ENCODE measurements at regions not wholly inside any gene's neighbourhood (a gene's known extent, or its start where the extent isn't known, plus 50 kb on each side); places are given as distances from the start of the nearest gene placed in this dataset.
"Not testable (repeated sequence)": the region's sequence is repeated elsewhere in the genome, so short reads cannot be mapped to it uniquely, and the experiment has no call there.

DNA sequence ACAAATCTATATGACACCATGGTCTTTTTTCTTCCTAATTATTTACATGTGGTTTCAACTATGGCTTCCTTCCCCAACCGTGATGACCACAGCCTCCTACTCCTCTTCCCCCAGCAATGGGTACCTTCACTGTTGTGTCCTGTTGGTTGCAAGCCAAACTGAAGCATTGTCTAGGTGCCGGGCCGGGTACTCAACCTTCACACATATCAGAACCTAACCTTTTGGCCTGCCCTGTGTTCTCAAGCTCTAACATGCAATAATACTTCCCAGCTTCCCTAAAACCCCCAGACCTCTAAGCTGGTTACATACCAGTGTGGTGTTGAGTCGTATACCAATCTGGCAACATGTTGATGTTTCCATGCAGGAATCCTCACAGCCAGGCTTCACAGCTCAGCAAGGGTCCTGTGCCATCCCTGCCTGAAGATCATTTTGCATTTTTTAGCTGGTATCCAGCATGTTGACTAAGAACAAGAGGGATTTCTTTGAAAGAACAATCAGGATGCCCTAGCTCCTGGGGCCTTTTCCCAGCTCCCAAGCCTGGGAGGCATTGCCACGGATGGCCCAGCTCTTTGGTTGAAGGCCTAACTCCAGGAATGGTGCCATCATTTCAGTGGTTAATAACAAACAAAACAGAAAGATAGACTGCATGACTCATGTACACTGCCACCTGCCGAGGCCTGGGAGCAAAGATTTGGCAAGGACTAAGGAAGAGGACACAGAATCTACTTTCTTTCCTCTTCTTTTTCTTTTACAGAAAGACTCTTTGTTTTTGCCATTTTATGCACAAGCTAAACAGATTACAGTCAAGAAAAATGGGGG is 373.7 kb upstream of the SALL1 start:
- Histone ChIP-seq H3K9me3 (peaks cover 0 to 17% of the 10 kb centered on the region in 2 donors), H3K27ac (no peak overlapping the region), H3K36me3 (no peaks in the 10 kb centered on the region), H3K27me3 (no peaks in the 10 kb centered on the region), H3K4me1 (no peaks in the 10 kb centered on the region), H3K4me3 (no peak overlapping the region)
- no peak for ATAC-seq
- TF ChIP-seq, protein P1, sequence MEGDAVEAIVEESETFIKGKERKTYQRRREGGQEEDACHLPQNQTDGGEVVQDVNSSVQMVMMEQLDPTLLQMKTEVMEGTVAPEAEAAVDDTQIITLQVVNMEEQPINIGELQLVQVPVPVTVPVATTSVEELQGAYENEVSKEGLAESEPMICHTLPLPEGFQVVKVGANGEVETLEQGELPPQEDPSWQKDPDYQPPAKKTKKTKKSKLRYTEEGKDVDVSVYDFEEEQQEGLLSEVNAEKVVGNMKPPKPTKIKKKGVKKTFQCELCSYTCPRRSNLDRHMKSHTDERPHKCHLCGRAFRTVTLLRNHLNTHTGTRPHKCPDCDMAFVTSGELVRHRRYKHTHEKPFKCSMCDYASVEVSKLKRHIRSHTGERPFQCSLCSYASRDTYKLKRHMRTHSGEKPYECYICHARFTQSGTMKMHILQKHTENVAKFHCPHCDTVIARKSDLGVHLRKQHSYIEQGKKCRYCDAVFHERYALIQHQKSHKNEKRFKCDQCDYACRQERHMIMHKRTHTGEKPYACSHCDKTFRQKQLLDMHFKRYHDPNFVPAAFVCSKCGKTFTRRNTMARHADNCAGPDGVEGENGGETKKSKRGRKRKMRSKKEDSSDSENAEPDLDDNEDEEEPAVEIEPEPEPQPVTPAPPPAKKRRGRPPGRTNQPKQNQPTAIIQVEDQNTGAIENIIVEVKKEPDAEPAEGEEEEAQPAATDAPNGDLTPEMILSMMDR (IDR thresholded peaks at IDR 0.05) = no peak
- no peak for DNase-seq
- intact Hi-C loops (cut with DNase I) = no loop called here

DNA sequence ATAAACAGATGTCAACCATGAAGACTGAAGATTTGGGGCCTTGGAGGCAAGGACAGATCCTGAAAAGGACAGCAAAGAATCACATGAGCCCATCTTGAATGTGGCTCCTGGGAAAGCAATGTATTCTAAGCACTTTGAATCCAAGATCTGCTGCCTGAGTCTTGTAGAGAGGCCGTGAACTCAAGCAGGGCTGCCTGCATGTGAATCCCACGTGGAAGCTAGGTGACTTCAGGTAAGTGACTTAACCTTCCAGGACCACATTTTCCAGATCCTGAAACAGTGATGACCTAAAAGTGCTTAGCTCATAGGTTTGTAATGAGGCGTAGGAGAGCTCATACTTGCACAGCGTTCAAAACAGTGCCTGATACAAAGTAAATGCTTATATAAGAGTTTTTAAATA is 373.0 kb upstream of the SALL1 start:
- no peak for ATAC-seq

DNA sequence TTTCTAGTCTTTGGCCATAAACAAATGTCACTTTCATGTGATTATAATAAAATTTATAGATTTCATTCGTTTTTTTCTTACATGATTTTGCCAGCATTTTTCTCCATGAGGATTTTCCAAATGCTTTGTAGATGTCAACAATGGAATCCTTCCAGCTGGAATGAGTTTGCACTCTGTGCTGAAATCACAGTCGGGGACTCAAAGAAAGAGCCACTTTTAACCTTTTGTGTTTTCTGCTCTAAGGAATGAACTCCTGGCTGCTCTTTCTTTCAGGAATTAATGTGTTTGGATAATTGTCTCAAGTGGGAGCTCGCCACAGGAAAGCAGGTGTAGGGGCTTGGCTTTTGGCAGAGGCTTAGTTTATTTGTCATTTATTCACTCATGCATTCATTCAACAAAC is 372.3 kb upstream of the SALL1 start:
- H3K4me3 ChIP-seq = no peak overlapping the region
- H3K9me3 ChIP-seq = peaks cover 0 to 22% of the 10 kb centered on the region in 2 donors
- DNase-seq = peak in 2 of 4 donors; percentile 51 to 65
- no peaks in the 10 kb centered on the region for H3K27me3 ChIP-seq
- ATAC-seq = no peak
- H3K36me3 ChIP-seq = no peaks in the 10 kb centered on the region
- H3K27ac ChIP-seq = no peak overlapping the region
- TF ChIP-seq, protein P1 (IDR thresholded peaks at IDR 0.05) = no peak
- intact Hi-C loops (cut with DNase I) = no loop called here
- H3K4me1 ChIP-seq = no peaks in the 10 kb centered on the region

More for the DNA sequence above, 373.0 kb upstream of the SALL1 start:
- Histone ChIP-seq H3K27me3 (no peaks in the 10 kb centered on the region), H3K4me3 (no peak overlapping the region), H3K9me3 (peaks cover 0 to 17% of the 10 kb centered on the region in 2 donors), H3K36me3 (no peaks in the 10 kb centered on the region), H3K27ac (no peak overlapping the region), H3K4me1 (no peaks in the 10 kb centered on the region)
- no peak for DNase-seq
- TF ChIP-seq, protein P1 (IDR thresholded peaks at IDR 0.05) = no peak
- intact Hi-C loops (cut with DNase I) = no loop called here

DNA sequence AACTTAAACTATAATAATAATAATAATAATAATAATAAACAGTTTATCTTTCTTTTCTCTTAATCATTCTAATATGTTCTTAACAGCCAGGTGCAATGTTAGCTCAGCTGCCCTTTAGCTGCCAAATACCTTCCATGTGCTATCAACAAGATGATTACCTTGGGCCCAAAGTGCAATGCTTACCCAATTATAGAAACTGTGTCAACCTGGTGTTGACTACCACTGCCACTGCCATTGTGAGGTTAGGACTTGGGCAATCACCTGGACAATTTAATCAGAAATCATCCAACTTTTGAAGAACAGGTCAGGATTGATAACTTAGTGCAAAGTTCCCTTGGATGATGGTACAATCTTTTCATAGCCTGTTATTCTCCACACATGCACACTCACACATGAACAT is 371.8 kb upstream of the SALL1 start:
- Histone ChIP-seq H3K4me3 (no peak overlapping the region), H3K27ac (no peak overlapping the region), H3K9me3 (peaks cover 0 to 23% of the 10 kb centered on the region in 2 donors), H3K36me3 (no peaks in the 10 kb centered on the region), H3K27me3 (no peaks in the 10 kb centered on the region), H3K4me1 (no peaks in the 10 kb centered on the region)
- ATAC-seq (no peak), DNase-seq (no peak)
- intact Hi-C loops (cut with DNase I) = no loop called here
- TF ChIP-seq, protein P1 (IDR thresholded peaks at IDR 0.05) = no peak

DNA sequence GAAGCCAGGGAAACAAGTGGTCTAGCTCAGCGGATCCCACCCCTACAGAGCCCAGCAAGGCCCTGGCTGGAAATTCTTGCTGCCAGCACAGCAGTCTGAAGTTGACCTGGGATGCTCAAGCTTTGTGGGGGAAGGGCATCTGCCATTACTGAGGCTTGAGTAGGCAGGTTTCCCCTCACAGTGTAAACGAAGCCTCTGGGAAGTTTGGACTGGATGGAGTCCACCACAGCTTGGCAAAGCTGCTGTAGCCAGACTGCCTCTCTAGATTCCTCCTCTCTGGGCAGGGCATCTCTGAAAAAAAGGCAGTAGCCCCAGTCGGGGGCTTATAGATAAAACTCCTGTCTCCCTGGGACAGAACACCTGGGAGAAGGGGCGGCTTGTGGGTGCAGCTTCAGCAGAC is 365.9 kb upstream of the SALL1 start:
- intact Hi-C loops (cut with DNase I); H3K4me1 ChIP-seq; H3K27me3 ChIP-seq; H3K27ac ChIP-seq; DNase-seq; H3K4me3 ChIP-seq; H3K36me3 ChIP-seq; ATAC-seq: not testable (repeated sequence)
- peaks cover 0 to 18% of the 10 kb centered on the region in 2 donors for H3K9me3 ChIP-seq
